NCI-H2081 (cell line): ENCODE measurements at regions not wholly inside any gene's neighbourhood (a gene's known extent, or its start where the extent isn't known, plus 50 kb on each side); places are given as distances from the start of the nearest gene placed in this dataset.
A peak's percentile ranks its signal among the peaks of the same experiment; 100 is the strongest.

Source experiments
- DNase-seq, 2 experiments: peaks; one replicate each; lab custom pipeline; 2025; lab: John Stamatoyannopoulos, UW

- no peak for DNase-seq
Measured at GRCh38 chr2:136185981-136186776, 68.2 kb upstream of the CXCR4 start.

- DNase-seq = peak in 1 of 2 experiments; percentile 3
Measured at GRCh38 chr2:136183097-136183496, 65.1 kb upstream of the CXCR4 start.

- DNase-seq = no peak
Measured at GRCh38 chr2:136182315-136182714, 64.4 kb upstream of the CXCR4 start.

GRCh38 chr2:136179602-136179975 is 61.6 kb upstream of the CXCR4 start:
- DNase-seq = peak; percentile 2 to 32

GRCh38 chr2:136178941-136179601 is 61.1 kb upstream of the CXCR4 start:
- peak; percentile 2 to 24 for DNase-seq

- DNase-seq = no peak
Measured at GRCh38 chr2:136175868-136176267, 57.9 kb upstream of the CXCR4 start.

GRCh38 chr2:136175466-136175865 is 57.5 kb upstream of the CXCR4 start:
- no peak for DNase-seq

- no peak for DNase-seq
Measured at GRCh38 chr2:136173126-136173525, 55.2 kb upstream of the CXCR4 start.

GRCh38 chr2:136171223-136171622 is 53.3 kb upstream of the CXCR4 start:
- no peak for DNase-seq

- DNase-seq = no peak
Measured at GRCh38 chr2:136168720-136169119, 50.8 kb upstream of the CXCR4 start.

- no peak for DNase-seq
Measured at GRCh38 chr2:136167721-136168475, 49.9 kb upstream of the CXCR4 start.
